Umbilical cord (tissue), 1 donor: ENCODE measurements at regions not wholly inside any gene's neighbourhood (a gene's known extent, or its start where the extent isn't known, plus 50 kb on each side); places are given as distances from the start of the nearest gene placed in this dataset.

Experiments
- DNase-seq: peaks from one replicate; pipeline ENCODE4 v3.0.0-alpha.2; 2015; ENCODE audit warnings: low spot score

- no peak for DNase-seq
These were observed 910.8 kb upstream of the CDH2 start for GRCh38 chr18:29087616-29088246.

GRCh38 chr18:29084120-29084519 lies 907.2 kb upstream of the CDH2 start:
- no peak for DNase-seq

- DNase-seq = no peak
These were observed 906.6 kb upstream of the CDH2 start for GRCh38 chr18:29083545-29083944.

GRCh38 chr18:29080946-29081345 lies 904.0 kb upstream of the CDH2 start:
- DNase-seq = no peak

GRCh38 chr18:29078273-29078672 lies 901.3 kb upstream of the CDH2 start:
- DNase-seq = peak; percentile 6

- DNase-seq = no peak
These were observed 900.4 kb upstream of the CDH2 start for GRCh38 chr18:29077344-29077743.

GRCh38 chr18:29076645-29077044 lies 899.7 kb upstream of the CDH2 start:
- DNase-seq = no peak

GRCh38 chr18:29074147-29074546 lies 897.2 kb upstream of the CDH2 start:
- DNase-seq = no peak

GRCh38 chr18:29071869-29072268 lies 894.9 kb upstream of the CDH2 start:
- no peak for DNase-seq

- peak; percentile 84 for DNase-seq
These were observed 886.4 kb upstream of the CDH2 start for GRCh38 chr18:29063346-29063745.

- DNase-seq = no peak
These were observed 886.0 kb upstream of the CDH2 start for GRCh38 chr18:29062921-29063320.

- DNase-seq = no peak
These were observed 883.4 kb upstream of the CDH2 start for GRCh38 chr18:29060349-29060748.

- DNase-seq = no peak
These were observed 880.8 kb upstream of the CDH2 start for GRCh38 chr18:29057703-29058102.

GRCh38 chr18:29056800-29057199 lies 879.9 kb upstream of the CDH2 start:
- no peak for DNase-seq

GRCh38 chr18:29041976-29042375 lies 865.0 kb upstream of the CDH2 start:
- no peak for DNase-seq

GRCh38 chr18:29034113-29034856 lies 857.4 kb upstream of the CDH2 start:
- DNase-seq = no peak

- no peak for DNase-seq
These were observed 851.6 kb upstream of the CDH2 start for GRCh38 chr18:29028560-29028959.

- no peak for DNase-seq
These were observed 842.0 kb upstream of the CDH2 start for GRCh38 chr18:29018976-29019375.

GRCh38 chr18:29012883-29013465 lies 836.0 kb upstream of the CDH2 start:
- DNase-seq = no peak

- DNase-seq = no peak
These were observed 835.4 kb upstream of the CDH2 start for GRCh38 chr18:29012364-29012763.

- no peak for DNase-seq
These were observed 832.4 kb upstream of the CDH2 start for GRCh38 chr18:29009250-29009803.

GRCh38 chr18:29008809-29009208 lies 831.9 kb upstream of the CDH2 start:
- DNase-seq = no peak
